Skeletal muscle tissue (tissue), 3 donors: ENCODE measurements at regions not wholly inside any gene's neighbourhood (a gene's known extent, or its start where the extent isn't known, plus 50 kb on each side); places are given as distances from the start of the nearest gene placed in this dataset.

ENCODE experiments used
- H3K27ac ChIP-seq: one replicate; pipeline ENCODE4 v1.7.0; 2013; ENCODE audit warnings: mild to moderate bottlenecking, low read depth, low read length, inconsistent platforms
- H3K27me3 ChIP-seq, 3 donors: one replicate each; pipeline ENCODE4 v1.7.0; 2013; ENCODE audit warnings: low read length in 3 of 3; ENCODE audit not compliant: control insufficient read depth in 3 of 3, insufficient read depth in 3 of 3
- H3K36me3 ChIP-seq, 3 donors: one replicate each; pipeline ENCODE4 v1.7.0; 2013; ENCODE audit warnings: low read length in 3 of 3; ENCODE audit not compliant: control insufficient read depth in 3 of 3, insufficient read depth in 3 of 3
- H3K4me1 ChIP-seq, 3 donors: one replicate each; pipeline ENCODE4 v1.7.0; 2013; ENCODE audit warnings: low read length in 3 of 3, mild to moderate bottlenecking in 3 of 3; ENCODE audit not compliant: control insufficient read depth in 3 of 3, insufficient read depth in 3 of 3
- H3K4me3 ChIP-seq, 3 donors: one replicate each; pipeline ENCODE4 v1.7.0; 2013; ENCODE audit warnings: low read length in 3 of 3
- H3K9ac ChIP-seq, 3 donors: one replicate each; pipeline ENCODE4 v1.7.0; 2013; ENCODE audit warnings: low read length in 3 of 3, mild to moderate bottlenecking in 3 of 3, moderate library complexity in 2 of 3, low read depth in 1 of 3
- H3K9me3 ChIP-seq, 3 donors: one replicate each; pipeline ENCODE4 v1.7.0; 2013; ENCODE audit warnings: low read length in 3 of 3; ENCODE audit not compliant: control insufficient read depth in 3 of 3
- donor health status: Osteomylitis.

DNA sequence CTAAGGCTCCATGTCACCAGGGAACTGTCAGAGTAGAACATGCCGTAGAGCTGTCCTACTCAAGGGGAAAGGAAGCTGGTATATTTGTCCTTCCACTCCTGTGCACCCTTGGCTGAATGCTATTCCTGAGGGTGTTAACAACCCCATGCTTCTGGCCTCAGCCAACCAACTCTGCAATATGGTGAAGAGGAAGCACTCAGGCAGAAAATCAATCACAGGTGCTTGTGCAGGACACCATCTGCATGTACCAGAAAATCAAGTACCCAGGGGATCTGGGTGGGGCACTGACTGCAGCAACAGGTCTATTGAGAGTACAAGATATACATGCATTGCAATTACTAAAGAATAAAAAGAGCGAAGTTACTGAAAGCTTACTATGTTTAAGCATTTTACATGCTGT is 51.4 kb upstream of the NEK6 start:
- Histone ChIP-seq H3K36me3 (no peaks in the 10 kb centered on the region), H3K9me3 (no peaks in the 10 kb centered on the region), H3K27ac (no peak overlapping the region), H3K27me3 (peaks cover 0 to 10% (median 0%) of the 10 kb centered on the region in 3 donors), H3K4me1 (no peaks in the 10 kb centered on the region), H3K9ac (no peak overlapping the region), H3K4me3 (no peak overlapping the region)
